Epithelial cell of esophagus (primary cell): ENCODE measurements at regions not wholly inside any gene's neighbourhood (a gene's known extent, or its start where the extent isn't known, plus 50 kb on each side); places are given as distances from the start of the nearest gene placed in this dataset.
"Not testable (repeated sequence)": the region's sequence is repeated elsewhere in the genome, so short reads cannot be mapped to it uniquely, and the experiment has no call there.

Experiments
- DNase-seq: peaks from one replicate; pipeline ENCODE4 v3.0.0; 2010; ENCODE audit warnings: low read depth
- H3K4me3 ChIP-seq: 2 replicates; pipeline ENCODE4 v1.5.1; 2011; ENCODE audit warnings: mild to moderate bottlenecking, low read length, control low read depth
- TF ChIP-seq, protein P1 (sequence below): IDR thresholded peaks from 2 replicates; pipeline ENCODE4 v1.5.1; 2011; ENCODE audit warnings: low read depth, mild to moderate bottlenecking, low read length, control low read depth, inconsistent platforms; ENCODE audit not compliant: insufficient read depth; ENCODE audit errors: missing control alignments

DNA sequence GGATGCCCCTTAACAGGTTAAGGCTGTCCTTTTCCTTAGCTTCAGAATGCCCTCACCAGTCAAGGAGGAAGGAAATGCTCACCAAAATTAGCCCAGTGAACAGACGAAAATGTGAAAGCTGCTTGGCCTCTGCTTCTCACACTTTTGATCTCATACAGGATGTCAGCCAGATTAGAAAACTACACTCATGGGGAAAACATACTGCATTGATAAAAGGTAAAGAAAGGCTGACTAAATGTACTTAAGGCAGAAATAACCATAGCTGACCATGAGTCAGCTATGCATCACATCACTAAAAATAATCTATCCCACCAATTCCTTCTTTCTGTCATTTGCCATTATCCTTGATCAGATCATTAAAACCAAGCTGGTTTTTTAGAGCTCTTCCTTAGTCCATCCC lies 198.4 kb upstream of the TENT5A start:
- no peak overlapping the region for H3K4me3 ChIP-seq
- DNase-seq: peak; percentile 65
- TF ChIP-seq, protein P1, sequence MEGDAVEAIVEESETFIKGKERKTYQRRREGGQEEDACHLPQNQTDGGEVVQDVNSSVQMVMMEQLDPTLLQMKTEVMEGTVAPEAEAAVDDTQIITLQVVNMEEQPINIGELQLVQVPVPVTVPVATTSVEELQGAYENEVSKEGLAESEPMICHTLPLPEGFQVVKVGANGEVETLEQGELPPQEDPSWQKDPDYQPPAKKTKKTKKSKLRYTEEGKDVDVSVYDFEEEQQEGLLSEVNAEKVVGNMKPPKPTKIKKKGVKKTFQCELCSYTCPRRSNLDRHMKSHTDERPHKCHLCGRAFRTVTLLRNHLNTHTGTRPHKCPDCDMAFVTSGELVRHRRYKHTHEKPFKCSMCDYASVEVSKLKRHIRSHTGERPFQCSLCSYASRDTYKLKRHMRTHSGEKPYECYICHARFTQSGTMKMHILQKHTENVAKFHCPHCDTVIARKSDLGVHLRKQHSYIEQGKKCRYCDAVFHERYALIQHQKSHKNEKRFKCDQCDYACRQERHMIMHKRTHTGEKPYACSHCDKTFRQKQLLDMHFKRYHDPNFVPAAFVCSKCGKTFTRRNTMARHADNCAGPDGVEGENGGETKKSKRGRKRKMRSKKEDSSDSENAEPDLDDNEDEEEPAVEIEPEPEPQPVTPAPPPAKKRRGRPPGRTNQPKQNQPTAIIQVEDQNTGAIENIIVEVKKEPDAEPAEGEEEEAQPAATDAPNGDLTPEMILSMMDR: no peak

- TF ChIP-seq, protein P1: no peak
- no peak for DNase-seq
- no peak overlapping the region for H3K4me3 ChIP-seq
Measured at GRCh38 chr6:81948861-81949260, 196.4 kb upstream of the TENT5A start.

GRCh38 chr6:81948196-81948595 lies 195.7 kb upstream of the TENT5A start:
- DNase-seq, H3K4me3 ChIP-seq: not testable (repeated sequence)

GRCh38 chr6:81944661-81945060 lies 192.2 kb upstream of the TENT5A start:
- TF ChIP-seq, protein P1: no peak
- no peak overlapping the region for H3K4me3 ChIP-seq
- no peak for DNase-seq

- not testable (repeated sequence) for DNase-seq, H3K4me3 ChIP-seq
Measured at GRCh38 chr6:81942842-81943241, 190.4 kb upstream of the TENT5A start.

DNA sequence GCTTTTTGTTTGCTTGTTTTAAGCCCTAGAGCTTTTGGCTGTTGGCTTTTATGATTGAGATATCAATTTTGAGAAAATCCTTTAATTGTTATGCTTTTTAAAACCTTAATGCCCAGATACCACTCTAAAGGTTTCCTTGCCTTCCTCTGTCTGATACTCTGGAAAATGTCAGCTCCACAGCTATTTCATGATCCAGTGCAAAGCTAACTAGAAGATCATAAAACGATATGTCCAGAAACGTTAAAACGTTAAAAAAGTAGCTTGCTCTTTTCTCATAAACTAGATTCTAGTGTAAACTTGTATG lies 189.5 kb upstream of the TENT5A start:
- DNase-seq: no peak
- H3K4me3 ChIP-seq: no peak overlapping the region
- TF ChIP-seq, protein P1: no peak

DNA sequence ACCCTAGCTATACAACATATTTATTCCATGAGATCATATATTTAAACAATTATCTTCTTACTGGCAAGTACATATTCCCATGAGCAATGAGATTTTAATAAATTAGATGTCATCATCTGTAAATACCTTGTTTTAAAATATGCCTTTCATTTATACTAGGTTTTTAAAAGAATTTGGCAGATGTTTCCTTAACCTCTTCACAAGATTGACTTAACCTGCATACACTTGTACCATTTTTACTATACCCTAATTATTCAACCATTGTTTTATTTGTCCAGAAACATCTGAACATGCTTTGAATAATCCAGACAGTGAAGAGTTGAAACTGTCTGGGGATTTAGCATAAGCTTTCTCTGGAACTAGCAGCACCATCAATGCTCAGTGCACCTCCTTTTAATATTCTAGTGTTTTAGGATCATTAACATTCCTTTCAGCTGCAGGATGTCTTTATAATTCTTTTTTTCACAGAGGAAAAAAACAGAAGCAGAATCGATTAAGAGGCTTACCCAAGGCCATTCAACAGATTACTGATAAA lies 188.0 kb upstream of the TENT5A start:
- TF ChIP-seq, protein P1: no peak

DNA sequence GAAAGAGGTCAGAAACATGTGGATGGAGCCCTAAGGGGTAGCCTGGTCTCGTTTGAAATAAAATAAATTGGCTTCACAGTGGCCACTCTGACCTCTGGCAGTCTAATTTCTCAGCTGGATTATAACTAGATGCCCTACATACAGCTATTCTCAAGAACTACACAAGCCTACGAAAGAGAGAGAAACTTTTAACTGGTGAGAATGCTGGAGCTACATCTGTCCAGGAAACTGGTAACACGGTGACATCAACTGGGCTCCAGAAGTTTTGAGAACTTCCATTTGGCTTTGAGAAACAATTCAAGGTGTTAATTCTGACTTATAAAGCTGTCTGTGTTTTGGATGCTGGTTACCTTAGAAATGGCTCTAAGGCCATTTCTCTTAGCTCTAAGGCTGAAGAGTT lies 187.3 kb upstream of the TENT5A start:
- peak; percentile 9 for DNase-seq
- H3K4me3 ChIP-seq: no peak overlapping the region
- TF ChIP-seq, protein P1: no peak

More for the DNA sequence above, 188.0 kb upstream of the TENT5A start:
- DNase-seq: peak; percentile 9
- no peak overlapping the region for H3K4me3 ChIP-seq
